GM12878 (cell line): ENCODE measurements at regions not wholly inside any gene's neighbourhood (a gene's known extent, or its start where the extent isn't known, plus 50 kb on each side); places are given as distances from the start of the nearest gene placed in this dataset.

Source experiments
- CHD2 ChIP-seq: IDR thresholded peaks from 2 replicates; pipeline ENCODE4 v1.6.1; 2011; ENCODE audit warnings: low read depth, low read length, improper control_type of control experiment, borderline replicate concordance
- CHD4 ChIP-seq: fragments of 200-600 bp; sonication (generic); IDR thresholded peaks from 2 replicates; pipeline ENCODE4 v1.6.1; 2016; ENCODE audit warnings: mild to moderate bottlenecking
- CREM ChIP-seq: IDR thresholded peaks from 2 replicates; pipeline ENCODE4 v1.6.1; 2014; ENCODE audit warnings: antibody characterized with exemption, low read depth
- MYC ChIP-seq: IDR thresholded peaks from 2 replicates; pipeline ENCODE4 v1.6.1; 2011; ENCODE audit warnings: mild to moderate bottlenecking, low read length, moderate library complexity, inconsistent platforms; ENCODE audit not compliant: insufficient read depth, insufficient replicate concordance, insufficient read length, severe bottlenecking
- POLR2A ChIP-seq: IDR thresholded peaks from 2 replicates; pipeline ENCODE4 v1.6.1; 2011; ENCODE audit warnings: low read depth, mild to moderate bottlenecking, low read length
- SRF ChIP-seq, 2 experiments: IDR thresholded peaks; 2 replicates each; pipeline ENCODE4 v1.6.1; 2011; ENCODE audit warnings: low read depth in 2 of 2, low read length in 2 of 2, mild to moderate bottlenecking in 1 of 2, moderate library complexity in 1 of 2
- SUZ12 ChIP-seq: fragments of 200-600 bp; sonication (generic); IDR thresholded peaks from one replicate; pipeline ENCODE4 v1.6.1; 2018; ENCODE audit warnings: antibody characterized with exemption, mild to moderate bottlenecking; ENCODE audit not compliant: unreplicated experiment
- ZZZ3 ChIP-seq: IDR thresholded peaks from 2 replicates; pipeline ENCODE4 v1.6.1; 2011; ENCODE audit warnings: low read depth; ENCODE audit not compliant: control insufficient read depth, insufficient read length
- TF ChIP-seq, protein P1 (sequence below), 3 experiments: IDR thresholded peaks in 2 of 3; conservative IDR thresholded peaks in 1 of 3; 2 replicates each; pipeline ENCODE4 v1.5.1; 2011; ENCODE audit warnings: low read depth in 3 of 3, low read length in 3 of 3, mild to moderate bottlenecking in 3 of 3, control low read depth in 2 of 3, moderate library complexity in 2 of 3, inconsistent platforms in 1 of 3, mixed read lengths in 1 of 3; ENCODE audit not compliant: control insufficient read depth in 2 of 3, insufficient read depth in 1 of 3; ENCODE audit errors: extremely low read depth in 1 of 3
- TF ChIP-seq, protein P2 (sequence below): IDR thresholded peaks from 2 replicates; pipeline ENCODE4 v1.6.1; 2011; ENCODE audit warnings: low read depth, low read length, improper control_type of control experiment, borderline replicate concordance
- TF ChIP-seq, protein P3 (sequence below): IDR thresholded peaks from 2 replicates; pipeline ENCODE4 v1.6.1; 2012; ENCODE audit warnings: low read depth, low read length, improper control_type of control experiment

DNA sequence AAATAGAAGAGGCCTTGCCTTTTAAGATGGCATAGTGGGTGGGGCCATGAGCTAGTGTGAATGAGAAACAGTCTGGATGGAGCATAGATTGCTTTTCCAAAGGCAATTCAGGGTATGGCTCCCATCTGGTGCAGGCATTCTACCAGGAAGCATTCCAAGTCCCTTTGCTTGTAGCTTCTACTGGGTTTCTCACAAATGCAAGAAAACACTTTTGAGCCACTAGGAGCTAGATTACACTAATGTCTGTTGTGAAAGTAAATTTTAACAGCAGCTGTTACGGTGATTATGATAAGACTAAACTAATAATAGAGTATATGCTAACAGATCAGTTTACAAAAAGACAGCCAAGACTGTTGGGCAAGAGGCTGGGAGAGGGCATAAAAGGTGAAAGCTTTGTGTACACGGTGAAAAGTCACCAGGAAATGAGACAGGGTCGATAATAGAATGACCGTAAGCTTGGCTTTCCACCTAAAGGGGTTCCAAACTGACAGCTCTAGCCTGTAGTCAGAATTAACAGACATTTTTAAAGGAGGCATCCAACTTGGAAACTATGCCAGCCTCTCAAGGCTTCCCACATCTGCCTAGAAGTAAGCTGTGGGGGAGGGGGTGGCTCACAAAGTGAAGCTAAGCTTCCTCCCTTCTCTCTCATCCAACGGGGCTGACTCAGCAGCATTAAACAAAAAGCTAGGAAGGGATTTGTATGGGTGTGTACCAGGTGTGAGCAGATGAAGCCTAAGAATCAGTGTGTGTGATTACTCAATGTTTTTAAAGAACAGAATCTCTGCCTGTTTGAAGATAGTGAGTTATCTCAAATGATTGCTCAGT, 61.1 kb upstream of the GPD1L start:
- TF ChIP-seq, protein P1, sequence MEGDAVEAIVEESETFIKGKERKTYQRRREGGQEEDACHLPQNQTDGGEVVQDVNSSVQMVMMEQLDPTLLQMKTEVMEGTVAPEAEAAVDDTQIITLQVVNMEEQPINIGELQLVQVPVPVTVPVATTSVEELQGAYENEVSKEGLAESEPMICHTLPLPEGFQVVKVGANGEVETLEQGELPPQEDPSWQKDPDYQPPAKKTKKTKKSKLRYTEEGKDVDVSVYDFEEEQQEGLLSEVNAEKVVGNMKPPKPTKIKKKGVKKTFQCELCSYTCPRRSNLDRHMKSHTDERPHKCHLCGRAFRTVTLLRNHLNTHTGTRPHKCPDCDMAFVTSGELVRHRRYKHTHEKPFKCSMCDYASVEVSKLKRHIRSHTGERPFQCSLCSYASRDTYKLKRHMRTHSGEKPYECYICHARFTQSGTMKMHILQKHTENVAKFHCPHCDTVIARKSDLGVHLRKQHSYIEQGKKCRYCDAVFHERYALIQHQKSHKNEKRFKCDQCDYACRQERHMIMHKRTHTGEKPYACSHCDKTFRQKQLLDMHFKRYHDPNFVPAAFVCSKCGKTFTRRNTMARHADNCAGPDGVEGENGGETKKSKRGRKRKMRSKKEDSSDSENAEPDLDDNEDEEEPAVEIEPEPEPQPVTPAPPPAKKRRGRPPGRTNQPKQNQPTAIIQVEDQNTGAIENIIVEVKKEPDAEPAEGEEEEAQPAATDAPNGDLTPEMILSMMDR (IDR thresholded peaks at IDR 0.05 in 2 of 3, conservative IDR thresholded peaks at IDR 0.05 in 1 of 3; ENCODE audit: control insufficient read depth in 2 of 3, extremely low read depth in 1 of 3, insufficient read depth in 1 of 3, low read depth in 3 of 3, low read length in 3 of 3): no peak
- TF ChIP-seq CREM (no peak), ZZZ3 (no peak), CHD2 (no peak), CHD4 (no peak), POLR2A (no peak), SUZ12 (no peak), MYC (no peak), SRF (IDR thresholded peaks at IDR 0.05; ENCODE audit: low read depth in 2 of 2, low read length in 2 of 2) (no peak)
- TF ChIP-seq, protein P2, sequence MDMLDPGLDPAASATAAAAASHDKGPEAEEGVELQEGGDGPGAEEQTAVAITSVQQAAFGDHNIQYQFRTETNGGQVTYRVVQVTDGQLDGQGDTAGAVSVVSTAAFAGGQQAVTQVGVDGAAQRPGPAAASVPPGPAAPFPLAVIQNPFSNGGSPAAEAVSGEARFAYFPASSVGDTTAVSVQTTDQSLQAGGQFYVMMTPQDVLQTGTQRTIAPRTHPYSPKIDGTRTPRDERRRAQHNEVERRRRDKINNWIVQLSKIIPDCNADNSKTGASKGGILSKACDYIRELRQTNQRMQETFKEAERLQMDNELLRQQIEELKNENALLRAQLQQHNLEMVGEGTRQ: no peak
- TF ChIP-seq, protein P3, sequence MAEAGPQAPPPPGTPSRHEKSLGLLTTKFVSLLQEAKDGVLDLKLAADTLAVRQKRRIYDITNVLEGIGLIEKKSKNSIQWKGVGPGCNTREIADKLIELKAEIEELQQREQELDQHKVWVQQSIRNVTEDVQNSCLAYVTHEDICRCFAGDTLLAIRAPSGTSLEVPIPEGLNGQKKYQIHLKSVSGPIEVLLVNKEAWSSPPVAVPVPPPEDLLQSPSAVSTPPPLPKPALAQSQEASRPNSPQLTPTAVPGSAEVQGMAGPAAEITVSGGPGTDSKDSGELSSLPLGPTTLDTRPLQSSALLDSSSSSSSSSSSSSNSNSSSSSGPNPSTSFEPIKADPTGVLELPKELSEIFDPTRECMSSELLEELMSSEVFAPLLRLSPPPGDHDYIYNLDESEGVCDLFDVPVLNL: no peak
